ENCODE measurements at regions not wholly inside any gene's neighbourhood (a gene's known extent, or its start where the extent isn't known, plus 50 kb on each side); places are given as distances from the start of the nearest gene placed in this dataset.

DNA sequence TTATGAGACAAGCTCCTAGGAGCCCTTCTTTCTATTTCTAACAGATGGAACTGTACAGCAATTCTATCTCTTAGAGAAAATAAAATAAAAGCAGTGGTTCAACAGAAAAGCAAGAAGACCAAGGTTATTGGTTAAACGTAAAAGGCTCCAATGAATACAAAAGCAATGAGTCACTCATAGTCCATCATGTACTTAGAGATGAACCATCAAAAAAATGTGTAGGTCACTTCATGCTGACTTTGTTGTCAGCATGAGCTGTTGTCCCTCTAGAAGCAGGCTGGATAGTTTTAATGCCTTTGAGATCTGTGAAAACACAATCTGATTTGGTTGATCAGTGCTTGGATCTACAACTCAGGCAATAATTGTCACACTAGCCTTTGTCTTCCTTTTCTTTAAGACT, 378.6 kb upstream of the ANXA10 start:
- no peak for DNase-seq

DNA sequence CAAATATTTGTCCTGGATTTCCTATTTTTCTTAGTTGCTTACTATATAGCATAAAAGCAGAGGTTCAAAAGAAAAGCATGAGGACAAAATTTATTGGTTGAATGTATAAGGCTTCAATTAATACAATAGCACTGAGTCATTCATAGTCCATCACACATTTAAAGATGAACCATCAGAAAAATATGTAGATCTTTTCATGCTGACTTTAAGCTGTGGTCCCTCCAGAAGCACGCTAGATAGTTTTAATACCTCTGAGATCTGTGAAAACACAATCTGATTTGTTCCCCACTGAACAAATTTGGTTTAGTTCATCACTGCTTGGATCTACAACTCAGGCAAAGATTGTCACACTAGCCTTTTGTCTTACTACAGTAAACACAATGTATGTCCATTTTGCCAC, 377.2 kb upstream of the ANXA10 start:
- DNase-seq = no peak

DNA sequence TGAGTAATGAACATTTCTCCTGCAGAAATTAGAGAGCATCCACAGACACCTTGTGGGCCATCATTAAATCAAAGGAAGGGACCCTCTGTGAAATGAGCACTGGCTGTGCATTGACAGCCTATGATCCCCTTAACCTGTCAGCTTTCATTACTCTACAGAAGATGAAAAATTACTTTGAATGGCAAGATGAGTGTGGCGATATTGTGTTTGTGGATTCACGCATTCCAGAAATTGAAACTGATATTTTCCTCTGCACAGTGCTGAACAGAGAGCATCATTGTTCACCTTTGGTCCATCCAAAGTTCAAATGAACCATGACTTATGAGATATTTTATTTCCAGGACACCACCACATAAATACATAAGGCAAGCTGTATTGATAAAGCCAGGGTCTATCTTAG, 374.8 kb upstream of the ANXA10 start:
- DNase-seq = no peak

DNA sequence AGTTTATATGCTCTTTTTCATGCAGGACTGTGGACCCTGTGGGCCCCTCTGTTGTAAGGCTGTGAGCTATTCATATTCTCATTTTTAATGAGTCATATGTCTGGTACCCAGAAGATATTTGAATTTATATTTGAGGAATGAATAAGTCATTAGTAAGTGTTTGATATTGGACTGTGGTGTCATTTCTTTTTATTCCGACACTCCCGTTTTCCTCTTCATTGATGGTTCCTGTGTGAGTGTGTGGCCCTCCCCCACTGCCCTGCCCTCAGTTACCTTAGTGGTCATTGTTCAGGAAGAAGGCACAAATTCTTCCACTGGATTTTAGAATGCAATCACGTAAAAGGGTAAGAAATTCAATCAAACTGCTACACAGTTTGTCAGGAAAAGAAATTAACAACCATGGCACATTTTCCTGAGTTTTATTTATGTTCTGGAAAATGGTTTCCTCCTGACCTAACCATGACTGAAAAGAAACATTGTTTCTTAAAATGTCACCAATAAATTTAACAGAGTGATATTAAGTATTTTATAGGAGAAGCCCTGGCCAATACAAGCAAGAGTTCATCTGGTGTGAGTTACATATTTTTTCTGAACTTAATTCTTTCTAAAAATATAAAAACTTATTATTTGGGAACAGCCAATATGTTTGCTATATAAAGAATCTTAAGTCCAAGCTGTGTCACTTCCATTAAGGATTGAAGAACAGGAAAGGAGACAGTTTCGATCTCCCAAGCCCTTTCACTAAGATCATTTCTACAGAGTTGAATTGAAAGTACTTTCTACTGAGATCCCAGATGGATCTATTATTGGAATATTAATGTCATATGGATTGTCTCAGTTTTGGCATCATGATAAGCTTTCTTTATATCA, 370.5 kb upstream of the ANXA10 start:
- no peak for DNase-seq

DNA sequence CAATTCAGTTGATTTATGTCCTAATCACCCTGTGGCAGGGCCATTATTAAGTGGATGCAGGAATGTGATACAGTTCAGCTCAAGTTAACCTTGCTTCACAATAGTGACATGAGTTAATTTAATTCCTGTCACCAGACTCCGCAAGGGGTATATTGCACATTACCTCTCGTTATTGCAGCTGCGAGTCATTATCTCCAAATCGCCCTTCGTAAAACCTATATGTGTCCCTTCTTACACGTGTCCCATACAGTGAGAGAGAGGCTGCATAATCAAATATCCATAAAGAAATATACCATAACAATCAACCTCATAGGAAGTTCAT, 369.9 kb upstream of the ANXA10 start:
- no peak for DNase-seq

DNA sequence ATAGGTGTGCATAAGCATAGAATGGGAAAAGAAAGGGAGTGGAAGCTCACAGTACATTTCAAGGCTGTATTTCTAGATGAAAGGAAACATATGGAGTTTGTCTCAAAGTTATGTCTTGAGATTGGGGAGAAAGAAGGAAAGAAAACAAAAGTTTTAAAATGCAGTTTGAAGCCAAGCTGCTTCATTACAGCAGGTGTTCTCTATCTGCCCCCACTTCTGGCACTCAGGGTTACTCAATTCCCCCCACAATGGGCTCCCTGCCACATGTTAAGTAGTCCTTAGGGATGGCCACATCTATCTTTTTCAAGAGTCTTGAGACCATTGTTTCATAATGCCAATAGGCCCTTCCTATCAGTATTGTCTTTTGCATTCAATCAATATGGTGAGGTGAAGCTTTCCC, 367.4 kb upstream of the ANXA10 start:
- no peak for DNase-seq

DNA sequence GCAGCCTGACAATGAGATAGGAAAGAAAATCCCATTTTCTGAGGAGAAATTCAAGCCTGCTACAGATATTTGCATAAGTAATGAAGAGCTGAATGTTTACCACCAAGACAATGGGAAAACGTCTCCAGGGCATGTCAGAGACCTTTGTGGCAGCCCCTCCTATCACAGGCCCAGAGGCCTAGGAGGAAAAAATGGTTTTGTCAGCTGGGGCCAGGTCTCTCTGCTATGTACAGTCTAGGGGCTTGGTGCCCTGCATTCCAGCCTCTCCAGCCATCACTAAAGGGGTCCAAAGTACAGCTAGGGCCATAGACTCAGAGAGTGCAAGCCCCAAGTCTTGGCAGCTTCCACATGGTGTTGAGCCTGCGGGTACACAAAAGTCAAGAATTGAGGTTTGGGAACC, 361.6 kb upstream of the ANXA10 start:
- DNase-seq = no peak

DNA sequence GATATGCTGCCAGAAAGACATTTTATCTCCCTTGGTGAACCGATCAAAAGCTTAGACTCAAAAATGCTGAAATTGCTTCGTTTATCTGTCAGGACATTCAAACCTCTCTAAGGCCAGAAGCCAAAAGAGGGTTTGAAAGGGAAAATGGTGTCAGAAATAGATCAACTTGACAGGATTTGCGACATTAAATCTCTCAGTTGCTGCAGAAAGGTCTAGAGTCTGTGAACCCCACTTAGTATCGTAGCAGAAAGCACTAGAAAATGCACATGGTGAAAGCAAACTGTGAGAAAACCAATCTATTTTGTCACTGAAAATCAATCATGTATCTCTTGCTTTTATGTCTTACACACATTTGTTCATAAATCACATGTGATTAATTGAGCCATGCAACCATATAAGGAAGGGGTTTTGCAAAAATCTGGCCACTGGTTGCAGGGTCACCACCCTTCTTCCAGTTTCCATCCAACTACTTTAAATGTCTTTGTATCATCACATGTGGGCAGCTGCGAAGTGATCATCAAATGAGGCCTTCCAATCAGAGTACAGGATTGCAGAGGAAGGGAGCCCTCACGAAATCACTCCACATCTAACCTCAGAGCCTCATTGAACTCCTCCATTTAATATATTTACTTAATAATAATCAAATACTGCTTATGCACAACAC, 347.2 kb upstream of the ANXA10 start:
- DNase-seq = no peak

DNA sequence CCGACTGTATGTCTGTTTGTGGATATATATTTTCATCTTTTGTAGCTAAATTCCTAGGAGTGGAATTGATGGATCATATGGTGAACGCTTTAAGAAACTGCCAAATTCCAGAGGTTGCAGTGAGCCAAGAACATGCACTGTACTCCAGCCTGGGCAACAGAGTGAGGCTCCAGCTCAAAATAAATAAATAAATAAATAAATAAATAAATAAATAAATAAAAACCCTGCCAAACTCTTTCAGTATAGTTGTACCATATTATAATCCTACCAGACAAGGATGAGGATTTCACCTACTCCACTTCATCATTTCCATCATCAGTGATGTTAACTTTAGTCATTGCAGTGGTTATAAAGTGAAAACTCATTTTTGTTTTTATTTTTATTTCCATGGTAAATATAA, 325.1 kb upstream of the ANXA10 start:
- DNase-seq = no peak

DNA sequence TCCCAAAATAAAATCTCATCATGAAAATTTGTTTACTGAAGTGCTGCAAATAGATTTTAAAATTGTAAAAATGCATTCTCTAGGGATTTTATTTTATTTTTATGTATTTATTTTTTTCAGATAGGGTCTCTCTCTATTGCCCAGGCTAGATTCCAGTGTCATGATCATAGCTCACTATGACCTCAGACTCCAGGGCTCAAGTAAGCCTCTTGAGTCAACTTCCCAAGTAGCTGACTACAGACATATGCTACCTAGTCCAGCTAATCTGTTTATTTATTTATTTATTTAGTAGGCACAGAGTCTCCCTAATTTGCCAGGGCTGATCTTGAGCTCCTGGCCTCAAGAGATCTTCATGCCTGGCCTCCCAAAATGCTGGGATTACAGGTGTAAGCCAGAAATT, 317.7 kb upstream of the ANXA10 start:
- no peak for DNase-seq

DNA sequence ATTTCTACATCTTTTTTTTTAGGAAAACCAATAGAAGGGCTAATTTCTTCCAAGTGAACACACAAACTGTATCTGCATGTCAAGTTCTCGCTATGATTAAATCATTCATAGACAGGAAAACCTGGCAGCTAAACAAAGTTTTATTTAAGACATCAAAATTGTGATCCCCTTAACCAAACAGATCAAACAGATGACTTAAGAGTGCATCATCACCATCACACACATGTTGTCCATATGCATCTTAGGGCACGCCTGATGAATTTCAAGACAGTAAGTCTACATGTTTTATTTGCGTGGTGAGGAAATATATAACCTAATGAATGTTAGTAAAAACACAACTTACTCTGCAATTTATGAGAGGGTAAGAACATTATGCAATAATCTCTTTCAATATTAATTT, 317.0 kb upstream of the ANXA10 start:
- DNase-seq = no peak

DNA sequence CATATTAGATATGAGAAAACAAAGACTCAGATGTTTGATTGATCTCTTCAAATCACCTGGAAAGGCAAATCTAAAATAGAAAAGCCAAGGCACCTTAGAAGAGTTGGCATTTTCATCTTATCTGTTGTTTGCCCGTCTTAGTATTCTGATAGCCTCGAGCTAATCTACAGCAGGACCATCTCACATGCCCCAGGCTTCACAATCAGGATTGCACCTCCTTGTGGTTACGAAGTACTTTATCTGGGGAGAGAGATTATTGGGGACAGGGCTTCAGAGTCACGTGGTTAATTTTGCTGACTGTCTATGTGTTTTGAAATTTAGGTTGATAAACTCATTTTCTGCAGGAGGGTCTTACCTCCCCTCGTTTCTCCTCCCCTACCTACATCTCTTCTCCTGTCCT, 313.1 kb upstream of the ANXA10 start:
- DNase-seq = no peak

DNA sequence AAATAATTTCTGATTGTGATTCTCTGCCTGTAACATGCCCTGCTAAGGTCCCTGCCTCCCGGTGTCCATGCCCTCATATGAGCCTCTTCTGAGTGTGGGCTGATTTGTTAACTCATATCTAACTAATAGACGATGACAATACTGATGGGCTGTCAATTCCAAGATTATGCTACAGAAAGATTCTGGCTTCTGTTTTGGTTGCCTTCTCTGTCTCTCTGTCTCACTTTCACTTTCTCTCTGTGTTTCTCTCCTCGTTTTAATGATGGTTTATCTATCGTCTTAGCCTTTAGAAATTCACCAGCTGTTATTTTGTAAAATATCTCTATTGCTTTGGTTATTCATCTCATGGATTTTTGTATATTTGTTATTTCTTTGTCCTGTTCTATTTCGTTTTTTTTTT, 312.5 kb upstream of the ANXA10 start:
- DNase-seq = no peak

DNA sequence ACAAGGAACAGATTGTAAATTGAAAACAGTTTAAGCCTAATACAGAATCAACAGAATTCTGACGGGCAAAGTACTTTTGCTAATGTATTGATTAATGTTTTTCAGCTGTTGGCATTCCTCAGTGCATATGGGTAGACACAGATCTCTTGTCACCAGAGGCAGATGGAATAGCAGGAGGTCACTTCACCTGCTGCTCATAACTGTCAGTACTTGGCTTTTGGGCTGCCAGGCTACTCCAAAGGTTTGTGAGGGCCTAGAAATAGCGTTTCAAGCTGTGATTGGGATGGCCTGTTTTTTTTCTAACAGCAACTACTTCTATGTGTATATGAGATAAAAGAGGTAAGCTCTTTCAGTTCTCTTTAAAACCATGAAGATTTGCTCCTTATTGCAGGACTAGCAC, 307.5 kb upstream of the ANXA10 start:
- DNase-seq = no peak

DNA sequence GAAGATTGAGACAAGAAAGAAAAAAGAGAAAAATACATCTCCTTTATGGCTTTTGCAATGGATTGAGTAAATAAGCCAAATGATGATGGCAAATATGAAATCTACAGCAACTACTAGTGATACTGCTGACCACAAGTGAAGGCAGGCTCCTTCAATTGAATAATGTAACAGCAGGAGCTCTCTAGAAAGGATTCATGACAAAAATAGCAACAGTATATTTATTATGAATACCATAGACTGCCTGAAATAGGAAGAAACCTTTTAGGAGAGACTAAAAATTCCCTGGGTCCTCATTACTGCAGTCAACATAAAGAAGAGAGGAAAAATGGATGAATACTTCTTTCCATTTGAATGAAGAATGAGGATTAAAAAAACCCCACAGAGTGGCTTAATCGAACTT, 306.8 kb upstream of the ANXA10 start:
- no peak for DNase-seq

DNA sequence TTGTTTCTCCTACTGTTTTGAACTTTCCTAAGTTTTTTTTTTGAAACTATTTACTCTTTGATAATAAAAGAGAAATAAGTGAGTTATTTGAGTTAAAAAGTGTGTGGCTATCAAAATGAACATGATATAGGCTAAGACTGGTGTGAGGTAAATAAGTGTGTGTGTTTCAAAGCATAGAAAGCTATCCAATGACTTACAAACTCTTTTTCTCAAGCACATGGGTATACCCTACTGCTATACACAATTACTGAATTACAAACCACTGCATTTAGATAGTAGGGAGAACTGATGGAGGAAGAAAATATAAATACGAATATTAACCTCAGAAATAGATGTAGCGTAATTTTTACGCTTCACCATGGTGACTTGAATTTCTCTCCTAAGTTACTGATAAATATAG, 305.8 kb upstream of the ANXA10 start:
- DNase-seq = no peak

DNA sequence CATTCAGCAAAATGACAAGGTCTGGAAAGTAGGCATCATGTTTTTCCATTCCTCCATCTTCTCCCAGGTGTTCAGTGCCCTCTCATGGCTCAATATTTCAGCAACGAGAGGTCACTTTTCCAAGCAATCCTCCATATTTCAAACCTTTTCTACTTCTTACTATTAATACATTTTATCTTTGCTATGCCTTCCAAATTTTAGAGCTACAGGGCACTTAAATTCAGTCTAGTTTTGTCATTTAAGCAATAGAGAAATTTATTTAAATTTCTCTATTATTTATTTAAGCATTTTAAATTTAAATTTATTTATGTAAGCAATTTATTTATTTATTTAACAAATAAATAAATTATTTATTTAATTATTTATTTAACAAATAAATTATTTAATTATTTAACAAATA, 305.1 kb upstream of the ANXA10 start:
- no peak for DNase-seq

DNA sequence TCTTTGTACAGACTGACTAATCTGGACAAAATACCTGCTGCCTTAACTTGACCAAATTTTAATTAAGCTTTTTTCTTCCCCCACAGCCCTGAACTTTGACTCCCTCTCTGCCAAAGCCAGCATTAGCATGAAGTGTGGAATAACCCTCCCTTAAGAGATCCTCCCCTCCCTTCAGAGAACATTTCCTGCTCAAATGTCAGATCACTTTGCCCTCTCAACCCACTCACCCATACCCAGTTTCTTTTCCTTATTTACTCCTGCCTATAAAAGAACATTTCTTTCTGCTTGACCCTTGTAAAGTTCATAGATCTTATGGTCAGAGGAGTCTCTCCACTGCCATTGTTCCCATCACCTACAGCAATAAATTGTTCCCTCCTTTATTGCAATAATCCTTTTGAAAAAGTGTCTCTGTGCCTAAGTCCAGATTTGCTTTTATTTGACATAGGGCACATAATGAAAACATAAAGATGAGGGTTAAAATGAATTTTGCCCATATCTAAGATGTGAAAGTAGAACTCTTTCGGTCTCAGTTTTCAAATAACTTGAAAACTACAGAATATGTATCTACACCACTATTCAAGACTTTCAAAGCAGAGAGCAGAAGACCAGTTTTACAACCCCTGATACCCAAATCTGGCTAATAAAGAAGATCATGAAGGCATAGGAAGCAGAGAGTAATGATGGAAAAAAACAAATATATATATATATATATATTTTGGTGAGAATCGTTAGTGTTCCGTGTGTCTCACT, 289.7 kb upstream of the ANXA10 start:
- no peak for DNase-seq

DNA sequence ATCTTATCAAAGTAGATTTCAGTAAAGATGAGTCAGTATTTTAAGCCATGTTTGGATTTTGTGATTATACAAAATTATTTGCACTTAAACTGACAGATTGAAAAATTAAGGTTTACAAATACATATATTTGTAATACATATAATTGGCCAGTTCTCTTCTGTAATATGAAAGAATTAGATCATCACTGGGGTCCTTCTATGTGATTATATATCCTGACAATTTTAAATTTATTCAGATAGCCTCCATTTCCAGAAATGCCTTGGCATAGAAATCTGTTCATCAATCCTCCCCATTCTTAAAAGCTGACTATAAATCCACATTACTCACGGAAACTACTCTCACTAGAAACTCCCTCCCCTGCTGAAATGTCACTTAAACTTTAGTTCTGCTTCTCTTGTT, 280.4 kb upstream of the ANXA10 start:
- DNase-seq = no peak

DNA sequence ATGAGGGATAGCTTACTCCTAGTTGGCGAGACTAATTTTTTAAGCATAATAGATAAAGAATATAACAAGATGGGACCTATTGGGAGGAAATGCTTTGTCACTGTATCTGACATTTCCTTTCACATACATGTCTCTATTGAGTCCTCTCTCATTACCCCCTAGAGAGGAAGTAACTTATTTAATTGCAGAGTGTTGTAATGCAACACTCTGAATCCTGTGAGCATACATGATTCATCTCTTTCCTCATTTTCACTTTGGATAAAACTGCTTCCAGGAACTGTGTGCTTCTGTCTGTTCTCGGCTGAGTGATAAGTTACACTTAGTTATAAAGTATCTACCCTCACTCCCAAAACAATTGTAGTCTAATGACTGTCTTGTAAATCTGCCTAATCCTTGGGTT, 266.1 kb upstream of the ANXA10 start:
- no peak for DNase-seq

DNA sequence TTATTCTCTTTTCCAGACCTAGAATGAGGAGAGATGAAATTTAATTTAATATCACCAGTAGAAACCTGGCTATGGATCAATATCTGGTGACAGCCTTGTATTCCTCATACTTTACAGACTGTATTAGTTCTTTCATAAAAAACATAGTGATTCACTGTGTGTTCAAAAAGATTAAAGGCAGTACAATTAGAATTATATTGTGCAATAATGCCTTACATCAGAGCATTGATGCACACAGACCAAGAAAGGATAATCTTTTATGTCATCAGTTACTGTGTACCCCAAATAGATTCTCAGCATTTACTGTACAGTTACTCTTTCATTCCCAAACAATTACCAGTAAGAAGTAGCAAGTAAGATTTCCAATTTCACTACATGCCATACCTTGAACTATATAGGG, 260.5 kb upstream of the ANXA10 start:
- DNase-seq = no peak

DNA sequence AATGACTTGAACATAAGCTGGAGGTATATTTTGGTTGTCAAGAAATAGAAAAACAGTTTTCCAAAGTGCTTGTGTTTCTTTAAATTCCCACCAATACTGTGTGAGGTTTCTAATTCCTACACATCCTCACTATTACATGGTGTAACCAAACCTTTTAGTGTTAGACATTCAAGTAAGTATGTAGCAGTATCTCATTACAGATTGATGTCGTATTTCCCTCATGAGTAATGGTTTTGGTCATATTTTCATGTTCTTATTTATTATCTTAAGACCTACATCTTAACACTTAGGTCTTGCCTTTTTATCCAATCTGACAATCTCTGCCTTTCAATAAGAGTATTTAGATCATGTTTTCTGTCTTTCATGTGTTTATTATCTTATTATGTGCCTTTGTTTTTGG, 253.7 kb upstream of the ANXA10 start:
- no peak for DNase-seq

DNA sequence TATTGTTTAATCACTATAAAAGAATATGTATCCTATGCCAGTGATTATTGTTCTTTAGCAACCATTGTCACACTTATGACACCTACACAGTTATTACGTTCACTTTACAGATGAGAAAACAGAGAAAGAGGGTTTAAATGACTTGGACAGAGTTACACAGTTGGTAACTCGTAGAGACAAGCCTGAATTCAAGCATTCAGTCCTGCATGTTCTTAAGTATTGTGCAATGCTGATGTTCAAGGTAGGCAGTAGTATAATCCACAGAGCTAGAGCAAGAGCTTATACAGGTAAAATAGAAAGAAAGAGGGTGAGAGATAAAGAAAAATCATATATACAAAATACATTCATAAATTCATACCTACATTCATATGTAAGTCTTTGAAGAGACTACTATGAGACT, 249.8 kb upstream of the ANXA10 start:
- DNase-seq = no peak

DNA sequence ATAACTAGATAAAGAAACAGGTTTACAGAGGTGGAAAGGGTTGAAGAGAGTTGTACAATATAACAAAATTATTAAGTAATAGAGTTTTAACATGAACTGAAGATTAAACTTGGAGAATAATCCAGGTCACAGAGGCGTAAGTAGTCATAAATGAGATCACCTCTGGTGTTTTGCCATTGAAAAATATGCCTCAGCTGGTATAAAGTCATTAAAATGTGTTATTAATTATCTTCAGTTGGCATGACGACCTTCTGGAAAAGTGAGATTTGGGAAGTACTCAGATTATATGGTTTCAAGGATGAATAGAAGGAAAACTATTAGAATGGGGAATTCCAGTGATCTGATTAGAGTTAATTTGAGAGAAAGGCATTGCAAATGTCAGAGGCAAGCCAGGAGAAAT, 237.5 kb upstream of the ANXA10 start:
- no peak for DNase-seq

Data from stimulated activated CD4-positive, alpha-beta T cell treated with anti-CD3 and anti-CD28 coated beads, Interleukin-12 subunit alpha, Interleukin-12 subunit beta, amount 100 ng/mL, for 4 hours (primary cell).